ENCODE measurements at regions not wholly inside any gene's neighbourhood (a gene's known extent, or its start where the extent isn't known, plus 50 kb on each side); places are given as distances from the start of the nearest gene placed in this dataset.

GRCh38 chr21:37967036-37967435 is 50.8 kb upstream of the KCNJ6 start:
- DNase-seq, result no peak

- no peak for DNase-seq
Observed at GRCh38 chr21:37968744-37969143, 52.5 kb upstream of the KCNJ6 start.

GRCh38 chr21:37970548-37970947 is 54.3 kb upstream of the KCNJ6 start:
- DNase-seq, result no peak

GRCh38 chr21:37971390-37971950 is 55.2 kb upstream of the KCNJ6 start:
- DNase-seq, result no peak

GRCh38 chr21:37974081-37974480 is 57.8 kb upstream of the KCNJ6 start:
- no peak for DNase-seq

GRCh38 chr21:37982496-37983318 is 66.5 kb upstream of the KCNJ6 start:
- DNase-seq, result no peak

GRCh38 chr21:37983336-37984095 is 67.3 kb upstream of the KCNJ6 start:
- no peak for DNase-seq

- no peak for DNase-seq
Observed at GRCh38 chr21:37984416-37984815, 68.2 kb upstream of the KCNJ6 start.

- DNase-seq, result no peak
Observed at GRCh38 chr21:37986000-37986399, 69.7 kb upstream of the KCNJ6 start.

- no peak for DNase-seq
Observed at GRCh38 chr21:37986751-37987399, 70.6 kb upstream of the KCNJ6 start.

- DNase-seq, result no peak
Observed at GRCh38 chr21:37987668-37988067, 71.4 kb upstream of the KCNJ6 start.

GRCh38 chr21:37993071-37993470 is 76.8 kb upstream of the KCNJ6 start:
- DNase-seq, result no peak

GRCh38 chr21:37994211-37994610 is 78.0 kb upstream of the KCNJ6 start:
- no peak for DNase-seq

- no peak for DNase-seq
Observed at GRCh38 chr21:38012672-38013071, 96.4 kb upstream of the KCNJ6 start.

GRCh38 chr21:38013741-38014140 is 97.5 kb upstream of the KCNJ6 start:
- no peak for DNase-seq

GRCh38 chr21:38014298-38014697 is 98.0 kb upstream of the KCNJ6 start:
- DNase-seq, result no peak

GRCh38 chr21:38027901-38028498 is 111.7 kb upstream of the KCNJ6 start:
- DNase-seq, result no peak

- no peak for DNase-seq
Observed at GRCh38 chr21:38032082-38032801, 116.0 kb upstream of the KCNJ6 start.

GRCh38 chr21:38036016-38036415 is 119.8 kb upstream of the KCNJ6 start:
- DNase-seq, result no peak

GRCh38 chr21:38037416-38037815 is 121.2 kb upstream of the KCNJ6 start:
- no peak for DNase-seq

GRCh38 chr21:38039369-38039768 is 123.1 kb upstream of the KCNJ6 start:
- DNase-seq, result no peak

GRCh38 chr21:38039841-38040240 is 123.6 kb upstream of the KCNJ6 start:
- DNase-seq, result no peak
